Stomach smooth muscle (tissue), 2 donors: ENCODE measurements at regions not wholly inside any gene's neighbourhood (a gene's known extent, or its start where the extent isn't known, plus 50 kb on each side); places are given as distances from the start of the nearest gene placed in this dataset.

Experiments
- H3K27ac ChIP-seq: one replicate; pipeline ENCODE4 v1.7.0; 2013; ENCODE audit warnings: mild to moderate bottlenecking, low read length, inconsistent platforms
- H3K27me3 ChIP-seq, 2 donors: one replicate each; pipeline ENCODE4 v1.7.0; 2013; ENCODE audit warnings: low read length in 2 of 2; ENCODE audit not compliant: insufficient read depth in 2 of 2, control insufficient read depth in 1 of 2
- H3K36me3 ChIP-seq, 2 donors: one replicate each; pipeline ENCODE4 v1.7.0; 2013; ENCODE audit warnings: low read length in 2 of 2; ENCODE audit not compliant: control insufficient read depth in 2 of 2, insufficient read depth in 2 of 2
- H3K4me1 ChIP-seq: one replicate; pipeline ENCODE4 v1.7.0; 2013; ENCODE audit warnings: low read length; ENCODE audit not compliant: control insufficient read depth, insufficient read depth
- H3K4me3 ChIP-seq, 2 donors: one replicate each; pipeline ENCODE4 v1.7.0; 2013; ENCODE audit warnings: low read length in 2 of 2
- H3K9ac ChIP-seq, 2 donors: one replicate each; pipeline ENCODE4 v1.7.0; 2013; ENCODE audit warnings: low read length in 2 of 2, mild to moderate bottlenecking in 1 of 2
- H3K9me3 ChIP-seq, 2 donors: one replicate each; pipeline ENCODE4 v1.7.0; 2013; ENCODE audit warnings: low read length in 2 of 2; ENCODE audit not compliant: control insufficient read depth in 2 of 2
- donor health status: healthy.
- donor health status: Pancreatic carcinoma.

DNA sequence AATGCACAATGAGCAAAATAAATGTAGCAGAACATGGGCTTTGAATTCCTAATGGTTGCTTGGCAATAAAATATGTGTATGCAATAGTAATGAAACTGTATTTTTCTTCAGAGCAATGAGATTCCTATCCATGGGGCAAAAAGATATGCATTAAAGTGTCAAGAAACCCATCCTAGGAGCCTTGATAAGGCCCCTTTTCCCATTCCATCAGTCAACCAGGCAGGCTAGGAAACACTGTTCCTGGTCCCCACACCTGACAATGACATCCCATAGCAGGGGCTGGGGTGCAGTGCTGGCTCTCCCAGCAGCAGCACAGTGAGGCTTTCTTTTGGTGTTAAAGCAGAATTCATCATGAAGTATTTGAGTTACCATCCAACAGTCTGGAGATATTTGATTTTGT is 113.3 kb upstream of the AGTR1 start:
- no peak overlapping the region for H3K27ac ChIP-seq
- H3K9me3 ChIP-seq = no peaks in the 10 kb centered on the region
- H3K36me3 ChIP-seq = no peaks in the 10 kb centered on the region
- no peak overlapping the region for H3K9ac ChIP-seq
- H3K4me3 ChIP-seq = no peak overlapping the region
- no peaks in the 10 kb centered on the region for H3K27me3 ChIP-seq
- H3K4me1 ChIP-seq = no peaks in the 10 kb centered on the region

DNA sequence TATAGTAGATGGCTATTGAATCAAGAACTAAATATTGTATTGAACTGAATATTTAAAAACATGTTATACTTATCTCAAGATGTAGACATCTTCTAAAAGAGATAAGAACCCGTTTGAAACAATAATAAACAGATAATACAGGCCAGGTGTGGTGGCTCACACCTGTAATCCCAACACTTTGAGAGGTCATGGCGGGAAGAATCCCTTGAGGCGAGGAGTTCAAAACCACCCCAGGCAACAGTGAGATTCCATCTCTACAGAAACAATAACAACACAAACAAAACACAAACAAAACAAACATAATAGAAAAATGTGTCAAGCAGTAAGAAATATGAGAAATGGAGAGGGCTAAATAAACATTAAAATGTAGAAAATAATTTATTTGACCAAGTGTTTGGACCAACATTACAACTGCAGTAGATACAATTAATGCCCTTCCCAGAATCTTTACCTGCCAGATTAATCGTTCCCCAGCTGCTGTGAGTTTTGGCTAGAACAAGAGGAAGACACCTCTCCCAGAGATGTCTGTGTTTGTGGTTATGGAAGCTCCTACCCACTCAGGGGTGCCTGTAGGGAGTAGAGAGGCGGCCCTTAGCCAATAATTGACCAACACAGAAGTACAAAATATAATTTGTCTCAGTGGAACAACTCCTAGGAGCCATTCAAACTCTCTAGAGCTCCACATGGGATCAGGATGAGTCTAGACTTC is 111.9 kb upstream of the AGTR1 start:
- H3K4me1 ChIP-seq = no peaks in the 10 kb centered on the region
- H3K27me3 ChIP-seq = no peaks in the 10 kb centered on the region
- no peaks in the 10 kb centered on the region for H3K9me3 ChIP-seq
- no peak overlapping the region for H3K9ac ChIP-seq
- no peak overlapping the region for H3K4me3 ChIP-seq
- H3K36me3 ChIP-seq = no peaks in the 10 kb centered on the region
- H3K27ac ChIP-seq = no peak overlapping the region

DNA sequence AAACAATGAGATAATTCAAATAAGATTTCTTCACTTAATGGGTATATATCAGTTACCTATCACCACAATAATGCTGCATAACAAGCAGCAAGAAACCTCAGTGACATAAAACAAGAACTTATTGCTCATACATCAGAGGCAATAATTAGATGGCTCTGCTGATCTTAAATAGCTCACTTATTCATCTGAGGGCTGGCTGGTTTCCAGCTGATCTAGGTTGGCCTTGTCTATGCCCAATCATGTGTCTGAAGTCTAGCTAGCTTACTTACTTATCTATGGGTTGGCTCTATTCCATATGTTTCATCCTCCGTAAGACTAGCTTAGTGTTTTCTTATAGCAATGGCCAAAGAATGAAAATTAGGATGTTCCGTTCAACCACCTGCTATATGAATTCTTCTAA is 109.4 kb upstream of the AGTR1 start:
- no peak overlapping the region for H3K27ac ChIP-seq
- no peaks in the 10 kb centered on the region for H3K9me3 ChIP-seq
- H3K36me3 ChIP-seq = no peaks in the 10 kb centered on the region
- no peak overlapping the region for H3K4me3 ChIP-seq
- no peak overlapping the region for H3K9ac ChIP-seq
- H3K4me1 ChIP-seq = no peaks in the 10 kb centered on the region
- H3K27me3 ChIP-seq = no peaks in the 10 kb centered on the region

DNA sequence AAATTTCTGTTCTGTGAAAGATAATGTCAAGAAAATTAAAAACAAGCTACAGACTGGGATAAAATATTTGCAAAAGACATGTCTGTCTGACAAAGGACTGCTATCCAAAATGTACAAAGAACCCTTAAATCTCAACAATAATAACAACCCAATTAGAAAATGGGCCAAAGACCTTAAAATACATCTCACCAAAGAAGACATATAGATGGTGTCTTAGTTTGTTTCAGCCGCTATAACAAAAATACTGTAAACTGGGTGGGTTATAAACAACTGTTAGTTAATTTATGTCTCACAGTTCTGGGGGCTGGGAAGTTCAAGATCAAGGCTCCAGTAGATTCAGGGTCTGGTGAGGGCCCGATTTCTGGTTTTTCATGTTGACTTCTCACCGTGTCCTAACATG is 106.2 kb upstream of the AGTR1 start:
- Histone ChIP-seq H3K27me3 (no peaks in the 10 kb centered on the region), H3K9ac (no peak overlapping the region), H3K27ac (no peak overlapping the region), H3K36me3 (no peaks in the 10 kb centered on the region), H3K4me1 (no peaks in the 10 kb centered on the region), H3K4me3 (no peak overlapping the region), H3K9me3 (no peaks in the 10 kb centered on the region)

DNA sequence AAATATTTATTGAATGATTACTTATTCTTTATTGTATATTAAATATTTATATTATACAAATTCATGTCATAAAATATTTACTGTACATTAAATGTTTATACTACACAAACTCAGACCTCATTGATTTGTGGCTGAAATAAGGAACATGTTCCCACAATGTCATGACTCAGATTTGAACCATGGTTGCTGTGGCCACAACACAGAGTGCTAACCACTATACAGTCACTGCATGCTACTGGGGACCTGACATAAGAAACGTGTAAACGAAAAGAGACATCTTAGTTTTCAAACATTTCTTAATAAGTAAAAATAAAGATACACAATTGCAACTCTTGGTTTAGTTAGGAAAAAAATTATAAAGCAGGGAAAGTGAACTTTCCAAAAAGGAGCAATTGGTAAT is 99.1 kb upstream of the AGTR1 start:
- H3K36me3 ChIP-seq = no peaks in the 10 kb centered on the region
- H3K9me3 ChIP-seq = no peaks in the 10 kb centered on the region
- no peak overlapping the region for H3K9ac ChIP-seq
- no peak overlapping the region for H3K27ac ChIP-seq
- no peak overlapping the region for H3K4me3 ChIP-seq
- H3K27me3 ChIP-seq = no peaks in the 10 kb centered on the region
- peaks cover 3% of the 10 kb centered on the region for H3K4me1 ChIP-seq

DNA sequence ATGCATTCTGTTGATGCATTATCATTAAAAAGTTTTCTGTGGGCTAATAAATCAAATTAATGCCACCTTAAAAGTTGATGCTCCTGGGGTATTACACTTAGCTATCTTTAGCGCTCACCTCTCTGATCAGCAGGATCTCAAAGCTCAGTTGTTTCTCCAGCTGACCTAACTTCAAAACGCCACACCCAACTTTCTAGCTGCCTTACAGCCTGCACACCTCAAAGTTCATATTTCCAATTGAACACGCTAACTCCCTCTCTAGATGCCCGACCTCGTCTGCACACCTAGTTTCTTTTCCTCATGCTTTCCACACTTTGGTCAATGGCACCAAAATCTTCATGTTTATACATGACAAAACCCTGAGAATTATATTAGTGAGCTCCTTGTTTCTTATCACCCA is 98.2 kb upstream of the AGTR1 start:
- no peaks in the 10 kb centered on the region for H3K9me3 ChIP-seq
- no peak overlapping the region for H3K27ac ChIP-seq
- H3K36me3 ChIP-seq = no peaks in the 10 kb centered on the region
- peaks cover 3% of the 10 kb centered on the region for H3K4me1 ChIP-seq
- no peak overlapping the region for H3K4me3 ChIP-seq
- H3K27me3 ChIP-seq = no peaks in the 10 kb centered on the region
- no peak overlapping the region for H3K9ac ChIP-seq

DNA sequence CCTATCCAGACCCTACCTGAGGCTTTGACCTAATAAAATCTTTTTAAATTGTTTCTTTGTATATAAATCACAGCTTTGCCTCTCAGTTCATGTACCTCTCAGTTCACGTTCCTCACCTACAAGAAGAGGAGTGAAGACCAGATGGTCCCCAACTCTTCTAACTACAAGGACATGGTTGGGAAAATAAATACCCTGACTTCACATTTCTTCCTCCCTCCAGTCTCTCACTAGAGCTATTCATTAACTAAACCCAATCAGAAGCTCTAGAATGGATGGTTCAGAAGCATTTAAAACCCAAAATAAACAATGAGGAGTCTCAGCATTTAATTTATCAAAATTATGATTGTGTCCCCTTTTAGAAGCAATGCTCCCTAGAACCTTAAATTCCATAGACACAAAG is 97.3 kb upstream of the AGTR1 start:
- Histone ChIP-seq H3K9me3 (no peaks in the 10 kb centered on the region), H3K4me3 (no peak overlapping the region), H3K4me1 (peaks cover 3% of the 10 kb centered on the region), H3K27ac (no peak overlapping the region), H3K9ac (no peak overlapping the region), H3K36me3 (no peaks in the 10 kb centered on the region), H3K27me3 (no peaks in the 10 kb centered on the region)

DNA sequence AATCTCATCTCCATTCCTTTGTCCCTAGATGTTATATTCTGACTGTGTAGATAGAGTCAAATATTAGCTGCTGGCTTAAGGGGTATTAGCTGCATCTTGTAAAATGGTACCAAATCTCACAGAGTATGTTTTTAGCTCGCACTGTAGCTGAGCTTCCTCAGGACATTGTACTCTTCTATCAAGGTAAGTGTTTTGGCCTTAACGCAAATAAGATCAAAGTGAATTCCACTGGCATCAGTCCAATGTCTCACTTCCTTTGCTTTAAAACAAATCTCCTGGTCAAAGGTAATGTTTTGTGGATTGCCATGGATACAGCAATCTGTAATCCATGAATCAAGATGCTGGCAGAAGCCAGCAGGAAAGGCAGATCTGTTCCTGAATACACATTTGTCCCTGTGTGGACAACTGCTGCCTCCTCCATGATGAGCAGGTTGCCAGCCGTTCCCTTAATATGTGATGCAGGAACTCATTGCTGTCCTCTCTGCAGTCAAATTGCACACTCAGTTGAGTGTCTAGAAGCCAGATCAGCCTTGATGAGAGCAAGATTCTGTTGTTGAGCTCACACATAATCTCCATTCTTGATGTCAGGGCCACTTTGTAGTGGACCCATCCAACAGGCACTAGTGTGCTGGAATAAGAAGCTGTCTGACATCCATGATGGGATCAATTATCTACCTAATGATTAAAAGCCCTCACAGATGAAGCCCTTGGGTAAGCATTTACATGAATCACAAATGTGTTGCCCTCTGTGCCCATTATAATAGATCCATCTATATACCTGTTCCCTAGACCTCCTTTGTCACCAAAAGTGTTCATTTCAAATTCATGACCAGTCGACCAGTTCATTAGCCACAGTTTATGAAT is 96.6 kb upstream of the AGTR1 start:
- no peaks in the 10 kb centered on the region for H3K9me3 ChIP-seq
- H3K27ac ChIP-seq = no peak overlapping the region
- no peak overlapping the region for H3K4me3 ChIP-seq
- no peak overlapping the region for H3K9ac ChIP-seq
- H3K27me3 ChIP-seq = no peaks in the 10 kb centered on the region
- peaks cover 3% of the 10 kb centered on the region for H3K4me1 ChIP-seq
- H3K36me3 ChIP-seq = no peaks in the 10 kb centered on the region

DNA sequence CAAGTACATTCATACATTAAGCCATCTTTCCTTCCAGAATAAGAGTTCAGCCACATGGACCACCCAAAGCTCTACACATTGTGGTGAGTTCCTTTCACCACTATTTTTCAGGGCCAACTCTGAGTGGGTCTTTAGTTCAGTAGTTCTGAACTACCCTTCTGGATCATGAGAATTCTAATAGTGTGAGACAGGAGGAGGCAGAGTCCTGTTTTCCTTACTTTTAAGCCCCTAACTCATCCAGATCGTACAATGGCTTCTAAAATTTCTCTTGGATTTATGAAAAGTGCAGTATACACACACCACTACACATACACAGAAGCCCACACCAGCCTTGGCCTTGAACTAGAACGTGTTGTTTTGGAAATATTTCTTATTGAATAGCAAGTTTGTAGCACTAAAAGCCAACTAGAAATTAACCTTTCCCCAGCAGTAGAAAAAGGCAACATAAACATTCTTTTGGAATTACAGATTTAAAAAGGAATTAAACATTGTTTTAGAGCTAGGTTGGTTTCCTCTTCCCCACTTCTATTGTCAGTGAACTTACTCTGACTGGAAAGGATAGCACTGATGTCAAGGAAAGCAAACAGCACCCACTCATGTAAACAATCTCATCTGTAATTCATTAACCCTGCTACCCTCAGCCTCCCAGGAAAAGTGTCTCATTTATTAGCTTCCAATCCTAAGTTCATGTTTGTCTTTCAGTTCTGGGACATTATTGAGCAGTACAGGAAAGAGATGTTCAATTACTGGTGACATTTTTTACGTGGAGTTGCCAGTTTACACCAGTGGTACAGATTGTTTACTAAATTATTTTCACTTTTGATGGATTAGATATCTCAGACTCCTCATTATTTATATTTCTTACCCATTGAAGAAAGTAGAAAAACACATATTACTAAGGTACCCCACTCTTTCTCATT is 95.7 kb upstream of the AGTR1 start:
- Histone ChIP-seq H3K27me3 (no peaks in the 10 kb centered on the region), H3K27ac (peak overlapping the region; percentile 32), H3K4me3 (no peak overlapping the region), H3K4me1 (peaks cover 12% of the 10 kb centered on the region), H3K9me3 (no peaks in the 10 kb centered on the region), H3K36me3 (no peaks in the 10 kb centered on the region), H3K9ac (peak overlapping the region in 1 of 2 donors; percentile 18)

DNA sequence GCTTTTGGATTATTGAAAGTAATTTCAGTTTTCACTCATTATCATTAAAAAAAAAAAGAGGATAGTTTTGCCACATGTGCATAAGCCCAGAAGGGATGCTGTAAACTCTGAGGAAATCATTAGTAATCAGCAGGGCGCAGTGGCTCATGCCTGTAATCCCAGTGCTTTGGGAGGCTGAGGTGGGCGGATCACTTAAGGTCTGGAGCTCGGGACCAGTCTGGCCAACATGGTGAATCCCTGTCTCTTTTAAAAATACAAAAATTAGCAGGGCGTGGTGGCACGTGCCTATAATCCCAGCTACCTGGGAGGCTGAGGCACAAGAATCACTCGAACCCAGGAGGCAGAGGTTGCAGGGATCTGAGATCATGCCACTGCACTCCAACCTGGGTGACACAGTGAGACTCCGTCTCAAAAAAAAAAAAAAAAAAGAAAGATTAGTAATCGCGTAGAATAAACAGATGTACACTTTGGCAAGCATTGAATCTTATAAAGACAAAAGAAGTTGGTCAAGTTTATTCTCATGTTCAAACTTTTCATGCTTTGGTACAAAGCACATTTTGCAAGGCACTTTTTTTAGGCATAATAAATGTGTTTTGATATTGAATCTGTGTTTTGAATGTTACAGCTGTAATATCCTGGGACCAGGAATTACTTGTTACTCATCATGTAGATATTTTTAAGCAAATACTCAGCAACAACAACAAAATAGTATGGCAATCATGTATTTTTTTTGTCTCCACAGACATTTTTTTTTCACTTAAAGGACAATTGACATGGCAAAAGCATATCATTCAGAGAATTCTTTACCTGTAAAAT is 93.2 kb upstream of the AGTR1 start:
- Histone ChIP-seq H3K9me3 (no peaks in the 10 kb centered on the region), H3K36me3 (no peaks in the 10 kb centered on the region), H3K4me1 (peaks cover 16% of the 10 kb centered on the region), H3K9ac (no peak overlapping the region), H3K27me3 (no peaks in the 10 kb centered on the region), H3K27ac (no peak overlapping the region), H3K4me3 (no peak overlapping the region)
